Transverse colon (tissue), 4 donors: ENCODE measurements at regions not wholly inside any gene's neighbourhood (a gene's known extent, or its start where the extent isn't known, plus 50 kb on each side); places are given as distances from the start of the nearest gene placed in this dataset.

Experiments used
- DNase-seq: peaks from one replicate; pipeline ENCODE4 v3.0.0-alpha.2; 2019
- H3K27ac ChIP-seq, 4 donors: fragments of 200-600 bp; sonication (generic); 2 replicates each; pipeline ENCODE4 v1.5.1; 2016 to 2018; ENCODE audit warnings: inconsistent platforms in 4 of 4
- H3K27me3 ChIP-seq: fragments of 200-600 bp; sonication (generic); 2 replicates; pipeline ENCODE4 v1.5.1; 2017; ENCODE audit warnings: inconsistent platforms
- H3K36me3 ChIP-seq, 4 donors: fragments of 200-600 bp; sonication (generic); 2 replicates each; pipeline ENCODE4 v1.5.1; 2017 to 2019; ENCODE audit warnings: inconsistent platforms in 4 of 4
- H3K4me1 ChIP-seq, 4 donors: fragments of 200-600 bp; sonication (generic); 2 replicates each; pipeline ENCODE4 v1.5.1; 2017 to 2020; ENCODE audit warnings: inconsistent platforms in 4 of 4
- H3K4me3 ChIP-seq, 4 donors: fragments of 200-600 bp; sonication (generic); 1 replicate in 1 of 4; 2 replicates in 3 of 4; pipeline versions ENCODE4 v1.5.1 to v1.6.1; 2017 to 2019; ENCODE audit warnings: inconsistent platforms in 4 of 4
- H3K9me3 ChIP-seq, 2 donors: fragments of 200-600 bp; sonication (generic); 2 replicates each; pipeline ENCODE4 v1.5.1; 2017 to 2019; ENCODE audit warnings: inconsistent platforms in 2 of 2
- CTCF ChIP-seq, 5 experiments: fragments of 200-600 bp in 3 of 5; fragments of 450-650 bp in 2 of 5; sonication (generic) in 3 of 5; IDR thresholded peaks; 1 replicate in 2 of 5; 2 replicates in 3 of 5; pipeline ENCODE4 v1.5.1; 2016 to 2017; ENCODE audit warnings: antibody characterized with exemption in 5 of 5, inconsistent platforms in 3 of 5, mild to moderate bottlenecking in 2 of 5, moderate library complexity in 1 of 5
- EP300 ChIP-seq: sonication (generic); formaldehyde crosslinking; IDR thresholded peaks from one replicate; pipeline ENCODE4 v1.6.1; 2017; ENCODE audit warnings: antibody characterized with exemption, low read depth
- POLR2A ChIP-seq: fragments of 450-650 bp; IDR thresholded peaks from one replicate; pipeline ENCODE4 v1.6.1; 2016; ENCODE audit warnings: antibody characterized with exemption, mild to moderate bottlenecking, moderate library complexity
- POLR2AphosphoS5 ChIP-seq, 3 donors: sonication (generic); formaldehyde crosslinking; IDR thresholded peaks; one replicate each; pipeline ENCODE4 v1.6.1; 2016; ENCODE audit warnings: antibody characterized with exemption in 3 of 3
- WGBS, 2 donors: methylation state at CpG; one replicate each; pipeline ENCODE4 v1.1.5; 2018; ENCODE audit warnings: low coverage in 1 of 2; 5-methylcytosine and 5-hydroxymethylcytosine counted together
- in situ Hi-C, 4 donors: fragments of 200-750 bp; cut with MboI; loops; one replicate each; pipeline versions ENCODE4 v1.15.0 to v1.15.1; 2017; ENCODE audit warnings: low sequenced_read_pairs in 3 of 4, low pct_ligation_motif_present in 1 of 4, low pct_unique_long_range_greater_than_20kb in 1 of 4
- intact Hi-C: fragments of 100-400 bp; cut with DNase I; formaldehyde crosslinking; loops from one replicate; pipeline ENCODE4 v1.15.1; 2023; ENCODE audit warnings: low total_unique reads

GRCh38 chr4:43356786-43357185 lies 464.3 kb downstream of the GRXCR1 start:
- Histone ChIP-seq H3K27ac (no peak overlapping the region), H3K4me3 (no peak overlapping the region), H3K36me3 (no peaks in the 10 kb centered on the region), H3K9me3 (no peaks in the 10 kb centered on the region), H3K4me1 (no peaks in the 10 kb centered on the region), H3K27me3 (no peaks in the 10 kb centered on the region)
- intact Hi-C loops, result no loop called here
- DNase-seq, result no peak
- WGBS, 2 donors, result 63 to 67% methylated on average over 1 to 3 of the region's 3 CpGs
- no peak for TF ChIP-seq POLR2A
- no peak for TF ChIP-seq EP300
- TF ChIP-seq POLR2AphosphoS5 (IDR thresholded peaks at IDR 0.05), result no peak
- TF ChIP-seq CTCF (IDR thresholded peaks at IDR 0.05), result no peak
- in situ Hi-C loops, result no loop called here

- no peaks in the 10 kb centered on the region for H3K9me3 ChIP-seq
- intact Hi-C loops (no loop called here), in situ Hi-C loops (no loop called here)
- H3K36me3 ChIP-seq, result no peaks in the 10 kb centered on the region
- 63% methylated on average over 2 of the region's 2 CpGs for WGBS, 2 donors
- no peak overlapping the region for H3K27ac ChIP-seq
- no peak overlapping the region for H3K4me3 ChIP-seq
- H3K4me1 ChIP-seq, result no peaks in the 10 kb centered on the region
- DNase-seq, result no peak
- no peaks in the 10 kb centered on the region for H3K27me3 ChIP-seq
- TF ChIP-seq POLR2A, result no peak
- no peak for TF ChIP-seq EP300
- no peak for TF ChIP-seq CTCF (IDR thresholded peaks at IDR 0.05)
- no peak for TF ChIP-seq POLR2AphosphoS5 (IDR thresholded peaks at IDR 0.05)
Observed at GRCh38 chr4:43357252-43357974, 464.9 kb downstream of the GRXCR1 start.

- WGBS, 2 donors, result 51 to 60% methylated on average over 2 of the region's 2 CpGs
- Histone ChIP-seq H3K27ac (no peak overlapping the region), H3K9me3 (no peaks in the 10 kb centered on the region), H3K27me3 (no peaks in the 10 kb centered on the region), H3K36me3 (no peaks in the 10 kb centered on the region), H3K4me1 (no peaks in the 10 kb centered on the region), H3K4me3 (no peak overlapping the region)
- intact Hi-C loops, result no loop called here
- in situ Hi-C loops, result no loop called here
- no peak for TF ChIP-seq POLR2AphosphoS5 (IDR thresholded peaks at IDR 0.05)
- TF ChIP-seq CTCF (IDR thresholded peaks at IDR 0.05), result no peak
- TF ChIP-seq POLR2A, result no peak
- no peak for TF ChIP-seq EP300
- no peak for DNase-seq
Observed at GRCh38 chr4:43360296-43360695, 467.8 kb downstream of the GRXCR1 start.

- Histone ChIP-seq H3K4me1 (no peaks in the 10 kb centered on the region), H3K9me3 (no peaks in the 10 kb centered on the region), H3K27me3 (no peaks in the 10 kb centered on the region), H3K27ac (no peak overlapping the region), H3K36me3 (no peaks in the 10 kb centered on the region), H3K4me3 (no peak overlapping the region)
- intact Hi-C loops, result no loop called here
- in situ Hi-C loops, result no loop called here
- no peak for TF ChIP-seq POLR2AphosphoS5 (IDR thresholded peaks at IDR 0.05)
- no peak for TF ChIP-seq EP300
- no peak for TF ChIP-seq CTCF (IDR thresholded peaks at IDR 0.05)
- TF ChIP-seq POLR2A, result no peak
- DNase-seq, result no peak
- 95 to 96% methylated on average over 1 of the region's 1 CpG for whole genome bisulfite sequencing, 2 donors
Observed at GRCh38 chr4:43362875-43363636, 470.5 kb downstream of the GRXCR1 start.
